ENCODE measurements at regions not wholly inside any gene's neighbourhood (a gene's known extent, or its start where the extent isn't known, plus 50 kb on each side); places are given as distances from the start of the nearest gene placed in this dataset.

DNA sequence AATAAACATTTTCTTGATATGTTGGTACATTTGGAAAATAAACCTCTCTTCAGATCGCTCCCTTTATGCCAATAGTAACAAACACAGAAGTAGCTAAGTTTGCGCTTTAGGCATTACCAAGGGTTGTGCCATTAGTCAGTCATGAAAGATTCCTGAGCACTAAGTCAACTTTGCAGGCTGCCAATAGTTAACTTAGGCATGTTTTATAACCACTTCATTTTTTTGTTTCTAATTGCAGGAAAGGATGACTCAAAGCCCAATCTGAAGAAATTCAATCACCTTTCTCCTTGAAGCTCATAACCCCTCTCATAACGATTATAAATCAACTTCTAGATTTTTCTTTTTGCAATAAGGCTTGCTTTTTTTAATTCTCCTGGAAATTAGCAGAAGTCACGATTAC is 517.0 kb downstream of the AGTPBP1 start:
- TF ChIP-seq, protein P1, sequence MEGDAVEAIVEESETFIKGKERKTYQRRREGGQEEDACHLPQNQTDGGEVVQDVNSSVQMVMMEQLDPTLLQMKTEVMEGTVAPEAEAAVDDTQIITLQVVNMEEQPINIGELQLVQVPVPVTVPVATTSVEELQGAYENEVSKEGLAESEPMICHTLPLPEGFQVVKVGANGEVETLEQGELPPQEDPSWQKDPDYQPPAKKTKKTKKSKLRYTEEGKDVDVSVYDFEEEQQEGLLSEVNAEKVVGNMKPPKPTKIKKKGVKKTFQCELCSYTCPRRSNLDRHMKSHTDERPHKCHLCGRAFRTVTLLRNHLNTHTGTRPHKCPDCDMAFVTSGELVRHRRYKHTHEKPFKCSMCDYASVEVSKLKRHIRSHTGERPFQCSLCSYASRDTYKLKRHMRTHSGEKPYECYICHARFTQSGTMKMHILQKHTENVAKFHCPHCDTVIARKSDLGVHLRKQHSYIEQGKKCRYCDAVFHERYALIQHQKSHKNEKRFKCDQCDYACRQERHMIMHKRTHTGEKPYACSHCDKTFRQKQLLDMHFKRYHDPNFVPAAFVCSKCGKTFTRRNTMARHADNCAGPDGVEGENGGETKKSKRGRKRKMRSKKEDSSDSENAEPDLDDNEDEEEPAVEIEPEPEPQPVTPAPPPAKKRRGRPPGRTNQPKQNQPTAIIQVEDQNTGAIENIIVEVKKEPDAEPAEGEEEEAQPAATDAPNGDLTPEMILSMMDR (tag by site-specific recombination; IDR thresholded peaks at IDR 0.05): no peak
- TF ChIP-seq ZNF768 (tag by site-specific recombination; IDR thresholded peaks at IDR 0.05): no peak
- TF ChIP-seq ZNF350 (tag by site-specific recombination; IDR thresholded peaks at IDR 0.05): no peak
- TF ChIP-seq, protein P2, sequence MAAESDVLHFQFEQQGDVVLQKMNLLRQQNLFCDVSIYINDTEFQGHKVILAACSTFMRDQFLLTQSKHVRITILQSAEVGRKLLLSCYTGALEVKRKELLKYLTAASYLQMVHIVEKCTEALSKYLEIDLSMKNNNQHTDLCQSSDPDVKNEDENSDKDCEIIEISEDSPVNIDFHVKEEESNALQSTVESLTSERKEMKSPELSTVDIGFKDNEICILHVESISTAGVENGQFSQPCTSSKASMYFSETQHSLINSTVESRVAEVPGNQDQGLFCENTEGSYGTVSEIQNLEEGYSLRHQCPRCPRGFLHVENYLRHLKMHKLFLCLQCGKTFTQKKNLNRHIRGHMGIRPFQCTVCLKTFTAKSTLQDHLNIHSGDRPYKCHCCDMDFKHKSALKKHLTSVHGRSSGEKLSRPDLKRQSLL (tag by site-specific recombination; IDR thresholded peaks at IDR 0.05): no peak
- TF ChIP-seq, protein P3, sequence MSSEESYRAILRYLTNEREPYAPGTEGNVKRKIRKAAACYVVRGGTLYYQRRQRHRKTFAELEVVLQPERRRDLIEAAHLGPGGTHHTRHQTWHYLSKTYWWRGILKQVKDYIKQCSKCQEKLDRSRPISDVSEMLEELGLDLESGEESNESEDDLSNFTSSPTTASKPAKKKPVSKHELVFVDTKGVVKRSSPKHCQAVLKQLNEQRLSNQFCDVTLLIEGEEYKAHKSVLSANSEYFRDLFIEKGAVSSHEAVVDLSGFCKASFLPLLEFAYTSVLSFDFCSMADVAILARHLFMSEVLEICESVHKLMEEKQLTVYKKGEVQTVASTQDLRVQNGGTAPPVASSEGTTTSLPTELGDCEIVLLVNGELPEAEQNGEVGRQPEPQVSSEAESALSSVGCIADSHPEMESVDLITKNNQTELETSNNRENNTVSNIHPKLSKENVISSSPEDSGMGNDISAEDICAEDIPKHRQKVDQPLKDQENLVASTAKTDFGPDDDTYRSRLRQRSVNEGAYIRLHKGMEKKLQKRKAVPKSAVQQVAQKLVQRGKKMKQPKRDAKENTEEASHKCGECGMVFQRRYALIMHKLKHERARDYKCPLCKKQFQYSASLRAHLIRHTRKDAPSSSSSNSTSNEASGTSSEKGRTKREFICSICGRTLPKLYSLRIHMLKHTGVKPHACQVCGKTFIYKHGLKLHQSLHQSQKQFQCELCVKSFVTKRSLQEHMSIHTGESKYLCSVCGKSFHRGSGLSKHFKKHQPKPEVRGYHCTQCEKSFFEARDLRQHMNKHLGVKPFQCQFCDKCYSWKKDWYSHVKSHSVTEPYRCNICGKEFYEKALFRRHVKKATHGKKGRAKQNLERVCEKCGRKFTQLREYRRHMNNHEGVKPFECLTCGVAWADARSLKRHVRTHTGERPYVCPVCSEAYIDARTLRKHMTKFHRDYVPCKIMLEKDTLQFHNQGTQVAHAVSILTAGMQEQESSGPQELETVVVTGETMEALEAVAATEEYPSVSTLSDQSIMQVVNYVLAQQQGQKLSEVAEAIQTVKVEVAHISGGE (tag by site-specific recombination; conservative IDR thresholded peaks at IDR 0.05; ENCODE audit: low read depth): no peak
